Endothelial cell of umbilical vein (primary cell): ENCODE measurements at regions not wholly inside any gene's neighbourhood (a gene's known extent, or its start where the extent isn't known, plus 50 kb on each side); places are given as distances from the start of the nearest gene placed in this dataset.

Experiments
- CTCF ChIP-seq, 2 donors: IDR thresholded peaks; 1 replicate in 1 of 2; 2 replicates in 1 of 2; pipeline ENCODE4 v1.5.1; 2011; ENCODE audit warnings: low read length in 2 of 2, mild to moderate bottlenecking in 2 of 2, moderate library complexity in 2 of 2, control low read depth in 1 of 2, inconsistent platforms in 1 of 2, low read depth in 1 of 2; ENCODE audit not compliant: insufficient read depth in 1 of 2; ENCODE audit errors: extremely low read depth in 1 of 2
- MAX ChIP-seq: IDR thresholded peaks from 2 replicates; pipeline ENCODE4 v1.6.1; 2011; ENCODE audit not compliant: insufficient read depth, insufficient read length

- TF ChIP-seq MAX (no peak), CTCF (IDR thresholded peaks at IDR 0.05; ENCODE audit: extremely low read depth in 1 of 2, insufficient read depth in 1 of 2, low read depth in 1 of 2, low read length in 2 of 2) (no peak)
Measured at GRCh38 chr15:72892986-72893385, 109.4 kb upstream of the ADPGK start.
